AG10803 (cell line): ENCODE measurements at regions not wholly inside any gene's neighbourhood (a gene's known extent, or its start where the extent isn't known, plus 50 kb on each side); places are given as distances from the start of the nearest gene placed in this dataset.

Experiments used
- DNase-seq: peaks from one replicate; pipeline ENCODE4 v3.0.0; 2010; ENCODE audit warnings: low read depth
- H3K4me3 ChIP-seq: 2 replicates; pipeline ENCODE4 v1.5.1; 2011; ENCODE audit warnings: mild to moderate bottlenecking, low read length, control low read depth
- CTCF ChIP-seq: conservative IDR thresholded peaks from 2 replicates; pipeline ENCODE4 v1.5.1; 2011; ENCODE audit warnings: mild to moderate bottlenecking, low read length, control low read depth, inconsistent platforms

GRCh38 chr5:101860145-101860544 is 435.9 kb downstream of the SLCO4C1 start:
- TF ChIP-seq CTCF: no peak
- H3K4me3 ChIP-seq: no peak overlapping the region
- no peak for DNase-seq

- H3K4me3 ChIP-seq: no peak overlapping the region
- no peak for DNase-seq
- TF ChIP-seq CTCF: no peak
These were observed 449.6 kb downstream of the SLCO4C1 start for GRCh38 chr5:101846496-101846895.

- DNase-seq: no peak
- H3K4me3 ChIP-seq: no peak overlapping the region
- no peak for TF ChIP-seq CTCF
These were observed 453.0 kb downstream of the SLCO4C1 start for GRCh38 chr5:101843055-101843454.

- no peak for DNase-seq
- H3K4me3 ChIP-seq: no peak overlapping the region
- no peak for TF ChIP-seq CTCF
These were observed 457.6 kb downstream of the SLCO4C1 start for GRCh38 chr5:101838435-101838834.

- no peak for DNase-seq
- H3K4me3 ChIP-seq: no peak overlapping the region
- no peak for TF ChIP-seq CTCF
These were observed 466.8 kb downstream of the SLCO4C1 start for GRCh38 chr5:101829255-101829654.

GRCh38 chr5:101811466-101811865 is 484.6 kb downstream of the SLCO4C1 start:
- no peak overlapping the region for H3K4me3 ChIP-seq
- TF ChIP-seq CTCF: no peak
- no peak for DNase-seq

GRCh38 chr5:101806410-101806809 is 489.7 kb downstream of the SLCO4C1 start:
- no peak for TF ChIP-seq CTCF
- H3K4me3 ChIP-seq: no peak overlapping the region
- no peak for DNase-seq
